Suppressor macrophage treated with lipopolysaccharide for 1 hour (primary cell): ENCODE measurements at regions not wholly inside any gene's neighbourhood (a gene's known extent, or its start where the extent isn't known, plus 50 kb on each side); places are given as distances from the start of the nearest gene placed in this dataset.

Experiments used
- DNase-seq, 3 donors: peaks; one replicate each; pipeline ENCODE4 v3.0.0-alpha.2; 2020 to 2022

DNA sequence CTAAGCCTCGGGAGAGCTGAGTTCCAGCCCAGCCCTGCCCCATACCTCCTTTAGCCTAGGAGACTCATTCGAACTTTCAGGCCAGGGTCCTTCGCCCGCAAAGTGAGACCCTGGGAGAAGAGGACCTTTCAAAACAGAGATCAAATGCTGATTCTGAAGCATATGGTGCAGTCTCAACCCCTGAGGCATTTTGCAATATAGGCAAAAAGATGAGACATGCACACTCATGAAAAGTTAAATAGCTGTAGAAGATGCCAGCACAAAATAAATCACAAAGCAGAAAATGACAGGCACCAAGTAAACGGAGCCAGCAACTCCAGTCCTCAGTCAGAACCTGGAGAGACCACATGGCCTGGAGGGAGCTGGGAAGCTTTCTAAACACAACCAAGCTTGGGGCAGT is 542.7 kb upstream of the RAB6C start:
- DNase-seq, result no peak

DNA sequence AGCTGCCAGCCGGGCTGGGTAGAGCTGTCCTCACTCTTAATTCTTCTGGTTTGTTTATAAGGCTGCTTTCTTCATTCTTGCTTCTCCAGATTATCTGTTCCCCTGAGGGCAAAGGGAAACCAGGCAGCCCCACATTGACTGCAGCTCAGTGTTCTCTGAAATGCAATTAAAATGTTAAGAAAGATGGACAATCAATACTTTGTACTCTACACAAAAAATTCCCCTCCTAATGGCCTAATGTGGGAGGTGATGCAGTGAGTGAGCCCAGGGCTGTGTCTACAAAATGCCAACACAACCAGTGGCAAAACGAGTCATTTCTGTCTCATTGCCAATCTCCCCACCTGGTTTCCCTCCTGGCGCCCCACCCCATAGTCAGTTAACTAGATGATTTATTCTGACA is 541.7 kb upstream of the RAB6C start:
- no peak for DNase-seq

DNA sequence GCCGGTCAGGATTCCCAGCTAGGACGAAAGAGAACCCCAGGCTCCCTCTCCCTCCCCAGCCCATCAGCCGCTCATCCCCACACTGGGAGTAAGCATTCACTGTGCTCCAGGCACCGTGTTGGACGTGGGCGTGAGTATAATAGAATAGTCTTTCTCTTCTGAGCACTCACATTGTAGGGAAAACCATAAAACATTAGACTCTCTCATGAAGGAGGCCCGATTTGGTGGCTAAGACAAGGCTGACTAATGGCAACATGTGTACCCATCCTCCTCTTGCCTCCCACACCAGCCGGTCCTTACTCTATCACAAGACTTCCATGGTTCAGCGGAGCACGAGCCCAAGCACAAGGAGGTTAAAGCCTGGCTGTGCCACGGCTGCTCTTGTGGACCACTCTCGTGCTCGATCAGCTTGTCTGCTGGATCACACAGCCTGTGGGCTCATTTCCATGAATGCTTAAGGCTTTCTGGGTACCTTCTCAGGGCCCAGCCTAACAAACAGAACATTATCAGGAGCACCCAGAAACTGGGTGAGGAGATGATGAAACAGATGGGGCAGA is 540.9 kb upstream of the RAB6C start:
- DNase-seq, result no peak

DNA sequence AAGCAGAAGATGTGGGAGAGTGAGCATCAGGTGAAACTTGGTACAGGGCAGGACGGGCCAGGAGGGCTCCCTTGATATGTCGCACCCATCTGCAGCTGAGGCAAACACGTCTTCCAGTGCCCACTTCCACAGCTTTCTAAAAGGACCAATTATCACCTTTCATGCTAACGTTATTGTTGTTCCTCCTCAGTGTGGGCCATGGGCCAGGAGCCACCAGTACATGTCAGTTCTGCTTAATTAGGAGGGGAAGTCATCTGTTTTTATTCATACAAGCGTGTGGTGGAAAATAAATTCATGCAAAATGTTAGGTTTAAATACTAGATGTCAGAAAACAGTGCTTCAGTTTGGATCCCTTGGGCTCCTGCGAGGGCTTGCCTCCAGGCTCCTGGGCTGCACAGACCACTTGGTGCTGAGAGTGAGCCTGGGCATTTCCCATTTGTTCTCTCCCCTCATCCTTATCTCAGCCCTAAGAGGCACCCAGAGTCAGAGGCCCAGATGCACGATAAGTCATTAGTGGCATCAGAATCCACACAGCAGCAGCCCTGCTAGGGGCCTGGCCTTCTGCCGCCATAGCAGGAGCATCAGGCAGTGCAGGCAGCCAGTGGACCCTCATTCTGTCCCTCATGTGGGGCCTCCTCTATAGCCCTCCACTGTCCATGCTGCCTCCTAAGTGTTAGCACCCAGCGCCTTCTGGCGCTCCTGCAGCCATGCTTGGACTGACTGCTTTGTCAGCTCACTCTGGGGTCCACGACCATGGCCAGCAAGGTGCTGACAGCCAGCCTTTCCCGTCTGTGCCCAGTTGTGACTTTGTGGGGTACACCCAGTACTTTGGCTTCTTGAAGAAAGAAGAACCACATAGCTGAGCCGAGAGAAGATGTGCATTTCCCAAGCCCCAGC is 539.8 kb upstream of the RAB6C start:
- no peak for DNase-seq

DNA sequence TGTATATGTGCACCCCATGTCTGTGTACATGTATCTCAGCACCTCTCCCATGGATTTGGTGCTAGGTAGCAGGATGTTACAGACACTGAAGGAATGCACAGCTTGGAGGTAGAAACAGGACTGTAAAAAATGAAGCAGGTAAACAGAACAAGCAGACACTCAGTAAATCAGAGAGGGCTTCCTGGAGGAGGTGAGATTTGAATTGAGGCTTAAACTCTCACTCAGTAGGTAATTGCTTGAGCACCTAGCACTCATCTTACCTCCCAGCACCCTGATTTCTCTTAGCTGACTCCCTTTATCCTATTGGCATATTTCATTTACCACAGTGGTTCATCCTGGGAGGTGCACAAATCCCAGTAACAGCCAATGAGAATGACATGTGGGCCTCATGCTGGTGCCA is 537.9 kb upstream of the RAB6C start:
- DNase-seq, result no peak

DNA sequence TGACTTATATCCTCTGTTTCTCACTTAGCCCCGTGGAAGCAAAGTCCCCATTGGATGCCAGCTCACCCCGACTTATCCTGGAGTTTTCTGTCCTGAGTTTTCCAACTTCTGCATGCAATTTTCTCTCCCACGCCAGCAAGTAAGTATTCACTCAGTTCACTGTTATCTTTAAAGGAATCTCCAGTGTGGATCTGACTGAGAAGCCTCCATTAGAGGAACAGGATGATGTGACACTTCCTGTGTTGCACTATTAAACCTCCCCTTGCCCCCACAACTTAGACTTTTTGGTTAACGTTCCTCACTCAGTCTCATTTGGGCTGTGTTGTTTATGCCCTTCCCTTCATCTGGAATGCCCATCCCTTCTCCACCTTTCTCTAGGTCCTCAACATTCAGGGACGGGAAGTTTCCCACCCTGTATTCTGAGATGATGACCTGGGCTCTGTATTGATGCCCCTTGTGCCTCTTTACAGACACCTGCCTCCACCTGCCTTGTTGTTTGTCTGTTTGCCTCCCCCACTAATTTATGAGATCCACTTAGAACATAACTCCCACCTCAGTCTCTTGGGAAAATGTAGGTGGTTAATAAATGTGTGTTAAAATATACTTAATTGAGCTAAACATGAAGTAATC is 536.1 kb upstream of the RAB6C start:
- DNase-seq, result no peak

DNA sequence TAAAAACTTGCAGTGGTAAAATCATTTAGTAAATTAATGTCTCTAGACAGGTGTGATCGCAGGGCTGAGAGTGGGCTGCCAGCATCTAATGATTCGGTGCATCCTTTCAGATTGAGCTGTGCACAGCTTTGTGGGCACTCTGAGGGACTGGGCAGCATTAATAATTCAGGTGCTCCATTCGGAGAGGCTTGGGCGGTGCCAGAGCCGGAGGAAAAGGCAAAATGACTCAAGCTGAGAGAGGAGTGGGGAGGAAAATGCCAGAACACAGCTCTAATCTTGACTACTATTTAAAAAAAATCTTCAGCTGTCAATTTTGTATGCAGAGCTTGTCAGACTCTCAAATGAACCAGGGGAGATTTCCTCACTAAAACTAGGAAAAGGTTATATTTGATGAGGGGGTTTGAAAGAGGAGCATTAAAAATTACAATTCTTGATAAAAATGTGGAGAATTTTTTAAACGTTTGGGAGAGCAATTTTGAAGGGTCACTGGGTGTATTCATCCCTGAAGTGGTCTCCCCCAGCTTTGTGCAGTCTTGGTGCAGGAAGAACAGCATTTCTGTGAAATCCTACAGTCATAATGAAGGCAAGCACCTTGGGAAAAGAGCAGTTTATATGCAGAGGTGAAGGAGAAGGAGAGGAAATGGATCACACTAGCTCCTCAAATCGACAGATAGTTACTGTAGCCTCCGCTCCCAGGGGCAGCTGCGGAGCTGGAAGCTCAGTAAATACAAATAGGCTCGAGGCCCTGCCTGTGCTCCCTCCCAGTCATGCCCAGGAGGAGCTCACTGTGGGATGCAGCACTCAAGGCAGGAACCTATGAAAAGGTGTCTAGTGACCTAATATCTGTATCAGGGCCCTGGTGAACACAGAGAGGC is 535.4 kb upstream of the RAB6C start:
- no peak for DNase-seq

DNA sequence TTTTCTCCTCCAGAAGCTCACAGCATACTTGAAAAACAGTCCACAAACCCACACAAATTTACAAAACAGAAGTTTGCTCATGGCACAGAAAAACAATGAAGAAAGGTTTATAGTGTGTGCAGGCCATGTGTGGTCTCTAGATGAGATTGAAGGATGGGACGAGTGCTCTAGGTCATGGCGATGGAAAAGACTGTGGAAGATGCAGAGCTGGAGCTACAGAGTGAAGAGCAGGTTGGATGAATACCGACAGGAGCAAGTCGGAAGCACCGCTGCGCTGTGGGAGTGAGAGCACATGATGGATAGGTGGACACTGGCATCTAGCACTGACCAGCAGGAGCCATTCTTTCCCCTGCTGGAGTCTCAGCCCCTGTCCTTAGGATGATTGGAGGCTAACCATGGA is 534.7 kb upstream of the RAB6C start:
- no peak for DNase-seq

DNA sequence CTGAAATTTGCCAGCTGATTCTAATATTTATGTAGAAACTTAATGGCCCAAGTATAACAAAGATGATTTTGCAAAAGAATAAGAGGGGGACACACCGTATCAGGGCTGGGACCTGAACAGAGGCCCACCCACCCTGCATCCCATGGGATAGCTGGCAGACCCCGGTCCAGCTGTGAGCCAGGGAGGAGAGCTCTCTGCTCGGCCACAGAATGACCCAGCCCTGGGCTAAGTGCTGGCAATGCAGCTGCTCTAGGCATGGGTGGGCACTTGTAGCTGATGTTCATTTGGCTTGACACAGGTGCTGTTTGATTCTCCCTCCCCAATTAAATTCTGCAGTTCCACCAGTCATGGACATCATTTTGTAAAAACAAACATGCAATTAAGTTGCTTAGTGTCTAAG is 522.8 kb upstream of the RAB6C start:
- no peak for DNase-seq

DNA sequence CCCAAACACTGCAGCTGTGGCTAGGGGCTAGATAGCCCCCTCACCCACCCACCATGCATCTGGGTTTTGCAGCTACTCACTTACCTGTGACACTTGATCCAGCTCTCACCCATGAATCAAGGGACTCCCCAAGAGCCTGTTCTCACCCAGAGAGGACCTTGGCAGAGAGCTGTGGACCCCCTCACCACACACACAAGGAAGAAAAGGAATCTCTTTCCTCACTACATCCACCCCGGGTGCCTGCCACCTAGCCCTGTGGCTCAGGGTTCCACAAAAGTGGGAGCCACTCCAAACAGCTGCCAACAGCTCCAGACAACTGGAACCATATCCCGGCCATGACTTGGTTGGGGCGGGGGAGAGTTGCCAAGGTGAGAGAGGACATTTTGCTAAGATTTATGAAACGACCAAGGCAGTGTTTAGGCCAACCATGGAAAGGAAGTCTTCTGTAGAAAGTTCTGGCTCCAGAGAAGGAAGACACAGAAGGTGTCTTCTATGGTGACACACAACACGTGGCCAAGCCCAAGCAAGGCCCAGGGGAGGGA is 522.1 kb upstream of the RAB6C start:
- no peak for DNase-seq

DNA sequence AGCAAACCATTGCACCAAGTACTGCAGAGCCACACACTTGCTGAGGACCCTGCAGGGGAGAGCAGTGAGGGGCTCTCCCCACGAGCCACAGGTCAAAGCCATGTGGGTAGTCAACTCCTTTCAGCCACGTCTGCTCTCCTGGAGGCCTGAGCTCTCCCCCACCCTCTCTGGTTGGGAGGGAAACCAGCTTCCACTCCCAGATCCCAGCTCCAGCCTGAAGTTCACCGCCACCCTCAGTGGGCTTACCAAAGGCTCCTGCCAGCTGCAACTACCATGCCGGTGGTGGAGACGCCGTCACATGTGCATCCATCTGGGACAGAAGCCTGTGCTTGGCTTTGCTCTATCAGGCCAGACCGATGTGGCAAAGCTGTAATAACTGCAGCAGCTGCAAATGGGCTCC is 521.5 kb upstream of the RAB6C start:
- no peak for DNase-seq

DNA sequence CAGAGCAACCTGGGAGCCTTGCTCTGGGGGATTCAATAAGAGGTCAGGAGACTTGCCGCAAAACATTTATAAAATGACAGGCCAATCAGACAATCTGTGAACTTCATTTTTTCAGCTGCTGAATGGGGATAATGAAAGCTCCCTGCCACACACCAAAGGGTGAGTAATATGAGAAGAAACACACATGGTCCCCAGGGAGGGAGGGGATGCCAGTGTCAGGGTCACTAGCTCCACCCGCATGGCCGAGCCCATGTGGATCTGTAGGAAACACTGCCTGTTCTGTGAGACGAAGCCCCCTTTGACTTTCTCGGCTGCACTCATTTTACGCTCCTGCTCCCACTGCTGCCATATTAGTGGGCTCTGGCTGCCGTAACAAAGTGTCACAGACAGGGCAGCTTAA is 521.0 kb upstream of the RAB6C start:
- no peak for DNase-seq

DNA sequence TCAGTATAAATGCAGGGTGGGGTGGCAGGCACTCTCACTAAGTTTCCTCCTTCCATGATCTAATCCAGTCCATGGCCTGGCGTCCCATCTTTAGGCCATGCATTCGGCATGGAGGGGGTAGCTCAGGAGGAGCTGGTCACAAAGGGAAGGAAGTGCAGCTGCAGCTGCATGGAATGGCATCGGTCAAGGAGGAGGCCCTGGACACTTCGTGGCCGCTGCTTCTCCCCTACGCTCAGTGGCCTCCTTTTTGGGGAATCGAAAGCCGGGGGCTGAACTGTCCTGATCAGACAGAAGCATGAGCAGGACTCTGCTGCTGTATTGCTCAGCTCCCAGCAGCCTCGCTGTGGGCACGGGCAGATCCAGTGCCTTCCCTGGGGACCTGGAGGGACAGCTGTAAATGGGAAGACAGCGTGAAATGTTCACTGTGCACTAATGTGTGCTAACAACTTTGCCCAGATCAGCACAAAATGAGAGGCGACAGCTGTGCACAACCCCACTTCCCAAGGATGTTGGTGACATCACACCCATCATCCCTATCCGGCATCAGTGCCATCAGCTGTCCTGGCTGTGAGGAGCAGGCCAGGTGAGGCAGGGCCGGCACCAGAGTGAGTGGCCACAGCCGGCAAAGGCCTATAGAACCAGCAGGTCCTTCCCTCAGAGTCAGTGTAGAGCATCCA is 520.1 kb upstream of the RAB6C start:
- DNase-seq, result no peak

DNA sequence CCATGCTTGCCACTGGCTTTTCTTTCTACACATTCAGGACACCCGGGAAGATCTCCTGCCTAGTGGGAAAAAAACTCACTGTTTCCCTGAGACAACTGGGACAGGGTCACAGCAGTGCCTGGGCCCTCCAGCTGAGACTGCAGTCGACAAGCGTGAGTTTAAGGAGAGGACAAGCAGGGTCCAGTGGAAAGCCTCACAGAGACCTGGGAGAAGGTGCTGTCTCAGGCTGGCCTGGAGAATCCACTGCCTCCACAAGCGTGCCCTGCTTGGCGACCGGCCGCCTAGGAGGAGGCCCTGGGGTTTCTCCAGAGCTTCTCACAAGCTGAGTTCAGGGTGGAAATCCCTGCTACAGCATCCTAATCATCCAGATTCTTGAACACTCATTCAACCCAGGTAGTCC is 519.6 kb upstream of the RAB6C start:
- DNase-seq, result no peak

DNA sequence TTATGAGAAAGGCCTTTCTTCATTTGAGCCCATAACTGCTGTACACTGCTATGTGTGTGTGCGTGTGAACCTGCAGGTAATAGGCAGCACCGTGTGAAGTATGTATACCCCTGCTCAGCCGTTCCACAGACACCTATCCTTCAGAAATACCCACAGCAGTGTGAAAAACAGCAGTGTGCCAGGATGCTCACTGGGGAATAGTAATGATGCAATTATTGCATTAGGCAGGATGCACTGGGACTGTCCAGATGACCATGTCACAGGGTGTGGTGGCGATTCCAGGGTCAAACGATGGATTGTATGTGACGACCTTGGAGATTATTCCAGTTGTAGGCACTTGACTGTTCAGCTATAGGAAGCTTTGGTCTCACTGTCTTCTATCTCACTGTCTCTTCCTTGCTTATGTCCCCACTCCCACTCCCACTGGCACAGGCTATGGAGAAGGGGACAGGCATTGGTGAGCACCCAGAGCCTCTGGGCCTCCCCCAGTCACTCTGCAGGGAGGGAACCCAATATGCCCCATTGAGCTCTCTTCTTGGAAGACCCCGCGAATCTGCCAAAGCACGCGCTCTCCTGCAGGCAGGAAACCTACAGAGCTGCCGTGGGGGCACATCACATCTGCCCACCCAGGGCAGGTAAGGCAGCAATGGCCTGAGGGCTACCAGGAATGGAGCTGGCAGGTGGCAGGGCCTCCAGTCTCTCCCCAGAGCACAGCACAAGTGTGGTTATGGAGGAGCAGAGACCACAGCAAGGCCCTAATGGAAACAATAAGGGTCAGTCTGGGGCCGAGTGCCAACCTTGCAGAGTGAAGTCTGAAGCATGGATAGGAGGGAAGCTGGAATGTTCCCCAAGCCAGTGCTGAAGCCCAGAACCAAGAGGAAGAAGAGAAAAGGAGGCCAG is 518.9 kb upstream of the RAB6C start:
- DNase-seq, result no peak

DNA sequence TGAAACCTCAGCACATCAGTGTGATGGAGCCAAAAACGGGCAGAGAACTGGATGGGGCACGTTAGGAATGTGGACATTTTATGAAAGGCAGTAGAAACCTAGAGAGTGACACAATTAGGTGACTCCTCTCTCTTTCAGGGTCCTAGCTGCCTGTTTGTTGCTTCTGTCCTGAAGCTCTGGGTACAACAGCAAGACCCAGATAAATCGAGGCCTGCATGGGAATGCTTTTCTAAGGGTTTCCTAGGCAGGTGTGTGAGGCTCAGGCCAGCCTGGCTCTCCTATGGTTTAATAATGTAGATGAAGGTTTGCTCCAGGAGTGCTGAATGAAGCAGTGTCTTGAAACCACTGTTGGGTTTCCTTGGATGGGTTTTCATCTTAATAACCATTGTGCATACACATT is 517.1 kb upstream of the RAB6C start:
- no peak for DNase-seq

DNA sequence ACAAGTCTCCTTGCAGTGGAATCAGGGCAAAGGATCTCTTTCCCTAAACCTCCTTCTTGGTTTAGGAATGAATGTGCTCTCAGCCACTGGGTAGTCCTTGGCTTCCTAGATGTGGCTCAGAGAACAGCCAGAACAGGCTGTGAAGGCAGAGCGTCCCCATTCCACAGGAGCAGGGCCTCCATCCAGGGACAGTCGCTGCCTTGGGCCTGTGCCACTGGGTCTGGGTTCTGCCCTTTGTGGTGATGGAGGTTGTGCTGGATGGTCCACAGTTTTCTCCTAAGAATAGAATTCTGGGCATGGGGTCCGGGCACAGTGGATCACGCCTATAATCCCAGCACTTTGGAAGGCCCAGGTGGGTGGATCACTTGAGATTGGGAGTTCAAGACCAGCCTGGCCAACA is 516.5 kb upstream of the RAB6C start:
- no peak for DNase-seq

DNA sequence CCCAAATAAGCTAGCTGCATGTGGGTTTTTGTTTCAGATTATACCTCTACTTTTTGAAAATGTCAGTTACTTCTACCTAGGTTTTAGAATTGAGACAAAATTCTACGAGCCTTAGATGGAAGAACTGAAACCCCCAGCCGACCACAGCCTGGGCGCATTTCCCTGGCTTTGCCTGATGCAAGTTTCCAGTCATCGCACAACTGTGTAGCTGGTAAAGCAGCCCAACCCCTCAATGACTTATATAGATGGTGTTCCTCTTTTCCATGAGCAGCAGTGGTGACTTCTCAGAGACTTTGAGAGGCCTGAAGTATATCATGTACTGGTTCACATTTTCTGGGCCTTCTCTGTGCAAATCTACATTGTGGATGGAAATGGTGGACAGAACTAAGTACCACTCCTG is 515.4 kb upstream of the RAB6C start:
- DNase-seq, result peak in 1 of 3 donors; percentile 29

DNA sequence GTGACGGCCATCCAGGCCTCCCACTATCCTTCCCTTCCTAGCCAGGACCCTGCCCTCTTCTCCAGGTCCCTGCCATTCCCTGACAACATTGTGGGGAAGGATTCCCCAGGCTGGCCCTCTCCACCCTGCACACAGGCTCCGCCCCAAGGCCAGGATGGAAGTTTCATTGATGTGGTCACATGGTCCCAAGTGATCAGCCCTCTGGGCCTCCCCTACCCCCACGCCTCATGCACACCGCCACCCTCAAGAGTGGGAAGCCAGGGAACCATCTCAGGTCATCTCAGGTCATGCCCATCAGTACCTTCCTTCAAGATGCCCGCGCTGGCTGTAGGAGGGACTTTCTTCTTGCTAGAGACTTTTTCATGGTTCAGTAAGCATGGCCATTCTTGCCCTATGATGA is 514.8 kb upstream of the RAB6C start:
- DNase-seq, result no peak

DNA sequence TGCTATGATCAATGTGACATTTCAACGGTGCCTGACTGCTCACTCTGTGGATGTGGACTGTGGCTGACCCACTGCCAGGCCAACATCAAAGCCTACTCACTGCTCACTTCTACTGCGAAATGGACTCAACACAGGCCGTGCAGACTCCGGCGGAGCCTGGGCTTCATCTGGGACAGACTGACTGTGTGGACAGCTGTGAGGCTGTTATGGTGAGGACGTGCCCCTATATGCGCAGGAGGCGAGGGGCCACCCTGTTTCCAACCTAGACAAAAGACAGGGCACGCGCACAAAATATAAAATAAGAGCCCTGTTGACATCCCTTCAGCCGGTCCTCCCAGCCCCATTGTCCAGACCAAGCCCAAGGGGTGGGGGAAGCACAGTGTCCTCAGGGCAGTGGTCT is 514.4 kb upstream of the RAB6C start:
- no peak for DNase-seq

DNA sequence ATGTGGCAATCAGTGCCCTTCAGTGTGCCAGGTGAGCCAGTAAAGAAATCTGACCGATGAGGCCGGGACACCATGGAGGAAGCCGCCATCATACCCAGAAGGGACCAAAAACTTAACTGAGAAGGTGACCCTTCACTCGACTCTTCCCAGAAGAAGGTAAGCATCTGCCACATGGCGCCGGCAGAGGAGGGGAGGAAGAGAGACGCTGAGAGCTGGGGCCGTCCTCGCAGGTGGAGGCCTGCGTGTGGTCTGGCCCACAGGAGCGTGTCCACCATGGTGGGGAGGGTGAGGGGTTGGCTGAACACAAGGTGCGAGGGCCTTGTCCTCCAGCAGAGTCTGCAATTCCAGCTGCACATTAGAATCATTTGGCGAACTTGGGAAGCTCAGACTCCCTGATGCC is 513.1 kb upstream of the RAB6C start:
- no peak for DNase-seq
